Spleen (tissue), 7 donors: ENCODE measurements at regions not wholly inside any gene's neighbourhood (a gene's known extent, or its start where the extent isn't known, plus 50 kb on each side); places are given as distances from the start of the nearest gene placed in this dataset.

Experiments
- CTCF ChIP-seq, 11 experiments: fragments of 200-600 bp in 7 of 11; fragments of 450-650 bp in 4 of 11; sonication (generic) in 4 of 11; IDR thresholded peaks in 8 of 11; conservative IDR thresholded peaks in 3 of 11; 1 replicate in 7 of 11; 2 replicates in 4 of 11; pipeline versions ENCODE4 v1.4.0 to v1.8.0; 2016 to 2021; ENCODE audit warnings: antibody characterized with exemption in 11 of 11, inconsistent platforms in 4 of 11, mild to moderate bottlenecking in 1 of 11
- POLR2A ChIP-seq, 3 donors: fragments of 450-650 bp; IDR thresholded peaks; one replicate each; pipeline ENCODE4 v1.5.1; 2017; ENCODE audit warnings: antibody characterized with exemption in 3 of 3, mild to moderate bottlenecking in 1 of 3
- POLR2AphosphoS5 ChIP-seq, 3 donors: sonication (generic); formaldehyde crosslinking; IDR thresholded peaks; one replicate each; pipeline ENCODE4 v1.5.1; 2017; ENCODE audit warnings: antibody characterized with exemption in 3 of 3
- donor health status: DM: no; HTN: no; CAD: no; lungs with moderate emphysema.
- donor health status: DM: no; HTN: no; CAD: no.
- donor health status: DM: no; HTN: no; CAD: no.

- TF ChIP-seq CTCF (IDR thresholded peaks at IDR 0.05 in 8 of 11, conservative IDR thresholded peaks at IDR 0.05 in 3 of 11) (no peak), POLR2A (IDR thresholded peaks at IDR 0.05) (no peak), POLR2AphosphoS5 (IDR thresholded peaks at IDR 0.05) (no peak)
Measured at GRCh38 chr20:16916165-16916564, 168.0 kb downstream of the OTOR start.
